Activated T-cell treated with anti-CD3 and anti-CD28 coated beads, Interleukin-2, amount 50 U/mL, for 24 hours (primary cell): ENCODE measurements at regions not wholly inside any gene's neighbourhood (a gene's known extent, or its start where the extent isn't known, plus 50 kb on each side); places are given as distances from the start of the nearest gene placed in this dataset.
"Not testable (repeated sequence)": the region's sequence is repeated elsewhere in the genome, so short reads cannot be mapped to it uniquely, and the experiment has no call there.

Source experiments
- DNase-seq: peaks from one replicate; pipeline ENCODE4 v3.0.0-alpha.2; 2020
- H3K27ac Mint-ChIP-seq: 2 replicates; pipeline ENCODE4 v1.8.0; 2020; ENCODE audit warnings: mild to moderate bottlenecking, mixed read lengths
- H3K27me3 Mint-ChIP-seq: 2 replicates; pipeline ENCODE4 v1.8.0; 2020; ENCODE audit warnings: mixed read lengths
- H3K36me3 Mint-ChIP-seq: 2 replicates; pipeline ENCODE4 v1.8.0; 2020; ENCODE audit warnings: low read depth, mixed read lengths
- H3K4me1 Mint-ChIP-seq: 2 replicates; pipeline ENCODE4 v1.8.0; 2020; ENCODE audit warnings: low read depth, mixed read lengths
- H3K4me3 Mint-ChIP-seq: 2 replicates; pipeline ENCODE4 v1.8.0; 2020; ENCODE audit warnings: mild to moderate bottlenecking, moderate library complexity, mixed read lengths
- H3K9me3 Mint-ChIP-seq: 2 replicates; pipeline ENCODE4 v1.8.0; 2020; ENCODE audit warnings: mixed read lengths

DNA sequence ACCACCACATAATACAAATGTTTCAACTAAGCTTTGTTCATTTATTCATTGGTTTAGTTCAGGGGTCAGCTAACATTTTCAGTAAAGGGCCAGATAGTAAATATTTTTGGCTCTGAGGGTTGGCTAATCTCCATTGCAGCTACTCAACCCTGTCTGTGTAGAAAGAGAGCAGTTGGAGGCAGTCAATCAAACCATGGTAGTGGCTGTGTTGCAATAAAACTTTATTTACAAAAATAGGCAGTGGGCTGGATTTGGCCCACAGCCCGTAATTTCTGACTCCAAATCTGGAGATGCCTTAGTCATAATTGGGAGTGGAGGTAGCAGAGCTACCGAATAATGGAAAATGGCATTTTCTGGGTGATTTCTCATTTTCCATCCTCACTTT lies 242.5 kb upstream of the ZFP64 start:
- Mint-ChIP-seq H3K4me3 (no peak overlapping the region), H3K9me3 (peaks cover 12% of the 10 kb centered on the region), H3K36me3 (no peaks in the 10 kb centered on the region), H3K4me1 (no peaks in the 10 kb centered on the region), H3K27me3 (no peaks in the 10 kb centered on the region), H3K27ac (no peak overlapping the region)
- DNase-seq: no peak

GRCh38 chr20:52433326-52434040 lies 241.9 kb upstream of the ZFP64 start:
- H3K4me1 Mint-ChIP-seq: no peaks in the 10 kb centered on the region
- H3K27me3 Mint-ChIP-seq: no peaks in the 10 kb centered on the region
- H3K36me3 Mint-ChIP-seq: no peaks in the 10 kb centered on the region
- H3K27ac Mint-ChIP-seq: no peak overlapping the region
- no peak for DNase-seq
- H3K9me3 Mint-ChIP-seq: peaks cover 12% of the 10 kb centered on the region
- no peak overlapping the region for H3K4me3 Mint-ChIP-seq

DNA sequence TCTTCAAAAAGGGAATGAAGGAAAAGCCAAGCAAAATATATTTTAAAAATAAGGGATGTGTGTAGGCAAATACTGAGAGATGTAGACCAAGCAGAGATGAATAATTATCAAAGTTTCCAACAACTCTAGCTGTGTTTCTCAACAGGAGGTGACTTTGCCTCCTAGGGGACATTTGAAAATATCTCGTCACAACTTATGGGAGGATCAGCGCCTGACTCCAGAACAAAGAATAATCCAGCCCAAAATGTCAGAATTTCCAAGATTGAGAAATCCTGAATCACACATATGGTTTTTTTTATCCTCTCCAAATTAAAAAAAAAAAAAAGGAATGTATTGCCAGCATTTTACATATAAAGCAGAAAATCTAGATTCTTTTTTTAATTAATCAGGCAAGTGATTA lies 241.2 kb upstream of the ZFP64 start:
- no peak overlapping the region for H3K4me3 Mint-ChIP-seq
- H3K9me3 Mint-ChIP-seq: peaks cover 12% of the 10 kb centered on the region
- no peak overlapping the region for H3K27ac Mint-ChIP-seq
- no peaks in the 10 kb centered on the region for H3K27me3 Mint-ChIP-seq
- DNase-seq: no peak
- H3K36me3 Mint-ChIP-seq: no peaks in the 10 kb centered on the region
- H3K4me1 Mint-ChIP-seq: no peaks in the 10 kb centered on the region

DNA sequence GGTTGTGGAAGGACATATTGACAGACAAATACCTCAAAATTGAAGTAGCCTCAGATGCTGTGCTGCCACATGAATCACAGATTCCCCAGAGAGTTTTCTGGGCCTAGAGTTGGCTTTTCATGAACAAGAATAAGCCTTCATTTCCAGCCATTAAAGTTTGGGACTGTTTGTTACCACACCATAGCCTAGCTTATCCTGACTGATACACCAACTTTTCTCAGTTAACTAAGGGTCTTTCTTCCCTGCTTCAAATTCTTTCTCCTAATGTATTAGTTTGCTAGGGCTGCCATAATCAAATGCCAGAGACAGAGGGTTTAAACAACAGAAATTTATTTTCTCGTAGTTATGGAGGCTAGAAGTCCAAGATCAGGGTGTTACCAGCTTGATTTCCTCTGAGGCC lies 237.4 kb upstream of the ZFP64 start:
- Mint-ChIP-seq H3K4me3 (no peak overlapping the region), H3K9me3 (peaks cover 9% of the 10 kb centered on the region), H3K4me1 (peaks cover 11% of the 10 kb centered on the region), H3K27ac (no peak overlapping the region), H3K27me3 (no peaks in the 10 kb centered on the region), H3K36me3 (no peaks in the 10 kb centered on the region)
- DNase-seq: no peak

DNA sequence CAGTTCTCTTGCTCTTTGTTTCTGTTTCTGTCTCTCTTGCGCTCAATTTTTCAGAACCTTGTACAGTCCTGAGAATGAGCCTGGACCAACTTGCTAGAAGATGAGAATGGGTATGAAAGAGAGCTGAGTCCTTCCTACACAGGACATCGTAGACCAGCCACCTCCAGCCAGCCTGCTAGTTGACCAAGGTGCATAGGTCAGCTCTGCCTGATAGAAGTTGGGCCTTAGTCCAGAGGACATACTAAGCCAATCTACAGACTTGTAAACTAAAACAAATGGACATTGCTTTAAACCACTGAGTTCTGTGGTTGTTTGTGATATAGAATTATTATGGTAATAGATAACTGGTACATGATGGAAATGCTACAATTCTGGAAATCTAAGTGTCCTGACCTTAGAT lies 236.4 kb upstream of the ZFP64 start:
- Mint-ChIP-seq H3K27ac (no peak overlapping the region), H3K4me3 (no peak overlapping the region), H3K9me3 (peaks cover 9% of the 10 kb centered on the region), H3K4me1 (peaks cover 11% of the 10 kb centered on the region), H3K36me3 (no peaks in the 10 kb centered on the region), H3K27me3 (no peaks in the 10 kb centered on the region)
- no peak for DNase-seq

DNA sequence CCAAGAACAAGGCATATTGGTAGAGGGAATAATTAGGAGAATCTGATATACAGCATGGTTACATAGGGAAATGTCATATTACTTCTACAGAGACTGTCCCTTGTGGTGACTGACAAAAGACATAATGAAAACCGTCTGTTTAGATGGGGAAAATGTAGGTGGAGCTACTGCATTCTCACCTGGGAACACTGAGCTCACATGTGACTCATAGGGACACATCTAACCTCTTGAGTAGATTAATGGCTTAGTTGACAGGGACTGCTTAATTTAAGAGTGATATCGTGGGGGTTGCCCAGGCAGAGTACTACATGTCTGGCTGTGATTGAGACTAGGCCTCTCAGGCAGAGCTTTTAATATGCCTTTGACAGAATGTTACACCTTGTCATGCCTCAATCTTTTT lies 235.3 kb upstream of the ZFP64 start:
- DNase-seq: no peak
- Mint-ChIP-seq H3K4me3 (no peak overlapping the region), H3K27ac (no peak overlapping the region), H3K4me1 (peaks cover 11% of the 10 kb centered on the region), H3K9me3 (peaks cover 6% of the 10 kb centered on the region), H3K36me3 (no peaks in the 10 kb centered on the region), H3K27me3 (no peaks in the 10 kb centered on the region)

DNA sequence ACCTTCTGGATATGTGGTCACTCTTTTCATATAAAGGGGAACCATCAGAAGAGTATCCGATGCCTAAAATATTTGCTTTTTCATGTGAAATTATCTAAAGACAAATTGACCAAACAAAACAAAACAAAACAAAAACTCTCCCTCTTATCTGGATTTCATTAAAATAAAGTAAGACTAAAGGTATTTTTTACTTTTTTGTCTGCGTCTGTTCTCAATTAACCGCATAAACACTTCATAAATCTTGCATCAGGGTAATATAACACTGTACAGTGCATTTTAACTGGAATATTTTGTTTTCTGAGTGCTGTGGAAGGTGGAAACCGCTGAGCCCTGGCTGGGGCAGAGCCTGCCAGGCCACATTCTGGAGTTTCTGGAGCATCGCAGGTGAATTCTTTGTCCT lies 234.1 kb upstream of the ZFP64 start:
- DNase-seq: no peak
- no peaks in the 10 kb centered on the region for H3K27me3 Mint-ChIP-seq
- no peak overlapping the region for H3K27ac Mint-ChIP-seq
- H3K4me3 Mint-ChIP-seq: no peak overlapping the region
- H3K36me3 Mint-ChIP-seq: no peaks in the 10 kb centered on the region
- H3K4me1 Mint-ChIP-seq: peaks cover 20% of the 10 kb centered on the region
- H3K9me3 Mint-ChIP-seq: no peaks in the 10 kb centered on the region

- Mint-ChIP-seq H3K4me3 (no peak overlapping the region), H3K27ac (no peak overlapping the region), H3K9me3 (no peaks in the 10 kb centered on the region), H3K4me1 (peaks cover 20% of the 10 kb centered on the region), H3K36me3 (no peaks in the 10 kb centered on the region), H3K27me3 (no peaks in the 10 kb centered on the region)
- no peak for DNase-seq
Observed at GRCh38 chr20:52425253-52425652, 233.7 kb upstream of the ZFP64 start.

- Mint-ChIP-seq H3K27ac (peak overlapping the region; percentile 70), H3K4me1 (peaks cover 20% of the 10 kb centered on the region)
- H3K27me3 Mint-ChIP-seq, H3K9me3 Mint-ChIP-seq, H3K4me3 Mint-ChIP-seq, H3K36me3 Mint-ChIP-seq, DNase-seq: not testable (repeated sequence)
Observed at GRCh38 chr20:52424357-52424942, 232.9 kb upstream of the ZFP64 start.

- H3K9me3 Mint-ChIP-seq, H3K36me3 Mint-ChIP-seq, DNase-seq, H3K4me3 Mint-ChIP-seq, H3K27me3 Mint-ChIP-seq: not testable (repeated sequence)
- peak overlapping the region; percentile 70 for H3K27ac Mint-ChIP-seq
- peaks cover 20% of the 10 kb centered on the region for H3K4me1 Mint-ChIP-seq
Observed at GRCh38 chr20:52423536-52424140, 232.1 kb upstream of the ZFP64 start.

DNA sequence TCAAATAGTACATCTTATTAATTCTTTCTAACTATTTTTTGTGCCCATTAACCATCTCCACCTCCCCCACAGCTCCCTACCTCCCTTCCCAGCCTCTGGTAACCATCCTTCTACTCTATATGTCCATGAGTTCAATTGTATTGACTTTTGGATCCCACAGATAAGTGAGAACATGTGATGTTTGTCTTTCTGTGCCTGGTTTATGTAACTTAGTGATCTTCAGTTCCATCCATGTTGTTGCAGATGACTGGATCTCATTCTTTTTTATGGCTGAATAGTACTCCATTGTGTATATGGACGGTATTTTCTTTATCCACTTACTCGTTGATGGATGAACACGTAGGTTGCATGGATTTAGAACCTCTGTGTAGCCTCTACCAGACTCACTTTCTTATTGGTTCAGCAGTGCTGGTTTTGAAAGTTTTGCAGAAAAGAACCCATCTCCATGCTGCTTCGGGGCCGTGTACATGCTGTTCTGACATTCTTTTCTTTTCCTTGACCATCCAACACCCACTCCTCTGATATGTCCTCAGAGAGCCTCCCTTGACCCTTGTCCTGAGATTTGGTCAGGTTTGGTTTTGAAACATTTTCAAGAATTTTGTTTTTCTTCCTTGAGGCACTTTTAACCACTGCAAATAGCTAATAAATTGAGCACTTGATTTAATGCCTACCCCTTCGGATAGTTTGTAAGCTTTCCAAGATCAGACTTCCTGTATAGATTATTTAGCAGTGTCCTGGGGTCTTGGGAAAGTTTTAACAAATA lies 231.2 kb upstream of the ZFP64 start:
- no peak for DNase-seq
- Mint-ChIP-seq H3K36me3 (no peaks in the 10 kb centered on the region), H3K4me1 (peaks cover 20% of the 10 kb centered on the region), H3K27ac (no peak overlapping the region), H3K27me3 (no peaks in the 10 kb centered on the region), H3K9me3 (peaks cover 11% of the 10 kb centered on the region), H3K4me3 (no peak overlapping the region)

- H3K4me1 Mint-ChIP-seq: peaks cover 16% of the 10 kb centered on the region
- no peak overlapping the region for H3K27ac Mint-ChIP-seq
- H3K4me3 Mint-ChIP-seq: no peak overlapping the region
Observed at GRCh38 chr20:52420805-52421204, 229.2 kb upstream of the ZFP64 start.

GRCh38 chr20:52419205-52419604 lies 227.6 kb upstream of the ZFP64 start:
- DNase-seq: no peak
- Mint-ChIP-seq H3K4me3 (no peak overlapping the region), H3K9me3 (peaks cover 11% of the 10 kb centered on the region), H3K36me3 (peaks cover 2% of the 10 kb centered on the region), H3K4me1 (peaks cover 8% of the 10 kb centered on the region), H3K27ac (no peak overlapping the region), H3K27me3 (no peaks in the 10 kb centered on the region)

More at GRCh38 chr20:52420805-52421204, 229.2 kb upstream of the ZFP64 start:
- Mint-ChIP-seq H3K36me3 (no peaks in the 10 kb centered on the region), H3K27me3 (no peaks in the 10 kb centered on the region), H3K9me3 (peaks cover 11% of the 10 kb centered on the region)
- no peak for DNase-seq

- peaks cover 10% of the 10 kb centered on the region for H3K36me3 Mint-ChIP-seq
- H3K4me1 Mint-ChIP-seq: peaks cover 20% of the 10 kb centered on the region
- H3K4me3 Mint-ChIP-seq: no peak overlapping the region
Observed at GRCh38 chr20:52416953-52417352, 225.4 kb upstream of the ZFP64 start.

DNA sequence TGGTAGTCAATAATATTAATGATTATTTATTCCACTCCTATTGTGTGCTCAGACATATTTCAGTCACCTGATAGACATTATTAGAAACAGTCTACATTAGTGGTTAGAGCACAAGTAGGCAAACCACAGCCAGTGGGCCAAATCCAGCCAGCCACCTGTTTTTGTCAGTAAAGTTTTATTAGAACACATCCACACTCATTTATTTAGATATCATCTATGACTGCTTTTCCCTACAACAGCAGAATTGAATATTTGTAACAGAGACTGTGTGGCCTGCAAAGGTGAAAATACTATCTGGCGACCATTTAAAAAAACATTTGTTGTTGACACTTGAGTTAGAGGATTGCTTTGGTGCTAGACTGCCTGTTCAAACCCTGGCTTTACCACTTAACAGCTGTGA lies 220.0 kb upstream of the ZFP64 start:
- no peaks in the 10 kb centered on the region for H3K27me3 Mint-ChIP-seq
- no peak overlapping the region for H3K27ac Mint-ChIP-seq
- peaks cover 10% of the 10 kb centered on the region for H3K36me3 Mint-ChIP-seq
- DNase-seq: no peak
- H3K4me3 Mint-ChIP-seq: no peak overlapping the region
- H3K9me3 Mint-ChIP-seq: peaks cover 21% of the 10 kb centered on the region
- peaks cover 56% of the 10 kb centered on the region for H3K4me1 Mint-ChIP-seq

More at GRCh38 chr20:52416953-52417352, 225.4 kb upstream of the ZFP64 start:
- Mint-ChIP-seq H3K27me3 (no peaks in the 10 kb centered on the region), H3K9me3 (peaks cover 23% of the 10 kb centered on the region), H3K27ac (no peak overlapping the region)
- DNase-seq: no peak
